Activated CD4-positive, alpha-beta memory T cell treated with anti-CD3 and anti-CD28 coated beads for 36 hours (primary cell): ENCODE measurements at regions not wholly inside any gene's neighbourhood (a gene's known extent, or its start where the extent isn't known, plus 50 kb on each side); places are given as distances from the start of the nearest gene placed in this dataset.
"Not testable (repeated sequence)": the region's sequence is repeated elsewhere in the genome, so short reads cannot be mapped to it uniquely, and the experiment has no call there.

ENCODE experiments used
- CTCF ChIA-PET: fragments of 350-600 bp; sonication (Branson Sonifier 250); formaldehyde crosslinking; loops from one replicate; lab custom pipeline; 2021; ENCODE audit warnings: antibody characterized with exemption, inconsistent platforms; lab: Charles Lee
- POLR2A ChIA-PET: fragments of 350-600 bp; sonication (Branson Sonifier 250); formaldehyde crosslinking; loops from one replicate; lab custom pipeline; 2021; ENCODE audit warnings: antibody characterized with exemption; lab: Charles Lee
- DNase-seq: peaks from one replicate; pipeline ENCODE4 v3.0.0-alpha.2; 2020
- H3K27ac Mint-ChIP-seq: one replicate; pipeline ENCODE4 v1.8.0; 2021; ENCODE audit warnings: mixed read lengths
- H3K27me3 Mint-ChIP-seq: one replicate; pipeline ENCODE4 v1.8.0; 2021; ENCODE audit warnings: mixed read lengths
- H3K36me3 Mint-ChIP-seq: one replicate; pipeline ENCODE4 v1.8.0; 2021; ENCODE audit warnings: mixed read lengths
- H3K4me1 Mint-ChIP-seq: one replicate; pipeline ENCODE4 v1.8.0; 2021; ENCODE audit warnings: low read depth, mixed read lengths
- H3K4me3 Mint-ChIP-seq: one replicate; pipeline ENCODE4 v1.8.0; 2021; ENCODE audit warnings: mild to moderate bottlenecking, mixed read lengths
- H3K9me3 Mint-ChIP-seq: one replicate; pipeline ENCODE4 v1.8.0; 2021; ENCODE audit warnings: mixed read lengths
- intact Hi-C: fragments of 100-400 bp; cut with micrococcal nuclease; formaldehyde crosslinking; loops from one replicate; pipeline ENCODE4 v1.15.1; 2023

DNA sequence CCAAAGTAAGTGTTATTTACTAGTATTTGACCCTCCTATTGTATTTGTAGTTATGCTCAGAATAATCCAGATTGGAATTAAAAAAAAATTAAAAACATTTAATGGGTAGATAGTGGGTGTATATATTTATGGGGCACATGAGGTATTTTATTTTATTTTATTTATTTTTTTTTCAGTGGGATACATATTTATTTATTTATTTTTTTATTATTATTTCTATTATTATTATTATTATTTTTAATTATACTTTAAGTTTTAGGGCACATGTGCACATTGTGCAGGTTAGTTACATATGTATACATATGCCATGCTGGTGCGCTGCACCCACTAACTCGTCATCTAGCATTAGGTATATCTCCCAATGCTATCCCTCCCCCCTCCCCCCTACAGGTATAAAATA, 1211.8 kb downstream of the OTOL1 start:
- H3K36me3 Mint-ChIP-seq, H3K4me3 Mint-ChIP-seq, DNase-seq, CTCF ChIA-PET, H3K27ac Mint-ChIP-seq, H3K27me3 Mint-ChIP-seq, H3K4me1 Mint-ChIP-seq, POLR2A ChIA-PET, intact Hi-C loops, H3K9me3 Mint-ChIP-seq: not testable (repeated sequence)

DNA sequence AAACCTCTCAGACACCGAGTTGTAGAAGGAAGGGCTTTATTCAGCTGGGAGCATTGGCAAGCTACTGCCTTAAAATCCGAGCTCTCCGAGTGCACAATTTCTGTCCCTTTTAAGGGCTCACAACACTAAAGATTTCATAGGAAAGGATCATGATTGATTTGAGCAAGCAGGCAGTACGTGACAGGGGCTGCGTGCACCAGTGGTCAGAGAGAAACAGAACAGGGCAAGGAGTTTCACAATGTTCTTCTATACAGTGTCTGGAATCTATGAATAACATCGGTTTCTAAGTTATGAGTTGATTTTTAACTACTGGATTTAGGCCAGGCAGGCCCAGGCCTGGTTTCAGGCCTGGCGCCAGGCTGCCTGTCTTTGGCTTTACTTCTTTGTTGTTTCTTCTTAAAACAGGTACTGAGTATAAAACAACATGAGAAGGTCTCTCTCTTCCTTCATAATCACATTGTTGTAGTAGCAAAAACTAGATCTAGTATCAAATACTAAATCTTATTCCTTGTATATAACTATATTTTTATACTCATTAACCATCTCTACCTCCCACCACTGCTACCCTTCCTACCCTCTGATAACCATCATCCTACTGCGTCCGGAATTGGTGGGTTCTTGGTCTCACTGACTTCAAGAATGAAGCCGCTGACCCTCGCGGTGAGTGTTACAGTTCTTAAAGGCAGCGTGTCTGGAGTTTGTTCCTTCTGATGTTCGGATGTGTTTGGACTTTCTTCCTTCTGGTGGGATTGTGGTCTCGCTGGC, 1212.5 kb downstream of the OTOL1 start:
- H3K4me3 Mint-ChIP-seq, DNase-seq, intact Hi-C loops, H3K9me3 Mint-ChIP-seq, H3K36me3 Mint-ChIP-seq, POLR2A ChIA-PET, H3K27me3 Mint-ChIP-seq, CTCF ChIA-PET, H3K4me1 Mint-ChIP-seq, H3K27ac Mint-ChIP-seq: not testable (repeated sequence)

DNA sequence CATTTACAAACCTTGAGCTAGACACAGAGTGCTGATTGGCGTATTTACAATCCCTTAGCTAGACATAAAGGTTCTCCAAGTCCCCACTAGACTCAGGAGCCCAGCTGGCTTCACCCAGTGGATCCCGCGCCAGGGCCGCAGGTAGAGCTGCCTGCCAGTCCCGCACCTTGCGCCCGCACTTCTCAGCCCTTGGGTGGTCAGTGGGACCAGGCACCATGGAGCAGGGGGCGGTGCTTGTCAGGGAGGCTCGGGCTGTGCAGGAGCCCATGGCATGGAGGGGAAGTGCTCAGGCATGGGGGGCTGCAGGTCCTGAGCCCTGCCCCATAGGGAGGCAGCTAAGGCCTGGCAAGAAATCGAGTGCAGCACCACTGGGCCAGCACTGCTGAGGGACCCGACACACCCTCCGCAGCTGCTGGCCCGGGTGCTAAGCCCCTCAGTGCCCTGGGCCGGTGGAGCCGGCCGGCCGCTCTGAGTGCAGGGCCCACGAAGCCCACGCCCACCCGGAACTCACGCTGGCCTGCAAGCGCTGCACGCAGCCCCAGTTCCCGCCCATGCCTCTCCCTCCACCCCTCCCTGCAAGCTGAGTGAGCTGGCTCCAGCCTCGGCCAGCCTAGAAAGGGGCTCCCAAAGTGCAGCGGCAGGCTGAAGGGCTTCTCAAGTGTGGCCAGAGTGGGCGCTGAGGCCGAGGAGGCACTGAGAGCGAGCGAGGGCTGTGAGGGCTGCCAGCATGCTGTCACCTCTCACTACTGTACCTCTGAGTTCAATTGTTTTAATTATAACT, 1213.9 kb downstream of the OTOL1 start:
- CTCF ChIA-PET = no interaction called here

DNA sequence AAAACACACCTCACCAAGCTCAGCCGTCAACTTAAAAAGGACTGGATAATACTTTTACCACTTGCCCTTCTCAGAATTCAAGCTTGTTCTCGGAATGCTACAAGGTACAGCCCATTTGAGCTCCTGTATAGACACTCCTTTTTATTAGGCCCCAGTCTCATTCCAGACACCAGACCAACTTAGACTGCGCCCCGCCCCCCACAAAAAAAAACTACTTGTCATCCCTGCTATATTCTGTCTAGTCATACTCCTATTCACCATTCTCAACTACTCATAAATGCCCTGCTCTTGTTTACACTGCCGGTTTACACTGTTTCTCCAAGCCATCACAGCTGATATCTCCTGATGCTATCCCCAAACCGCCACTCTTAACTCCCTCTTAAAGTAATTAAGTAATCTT, 1220.5 kb downstream of the OTOL1 start:
- H3K27ac Mint-ChIP-seq, H3K9me3 Mint-ChIP-seq, POLR2A ChIA-PET, H3K27me3 Mint-ChIP-seq, DNase-seq, H3K36me3 Mint-ChIP-seq, intact Hi-C loops, H3K4me1 Mint-ChIP-seq, H3K4me3 Mint-ChIP-seq, CTCF ChIA-PET: not testable (repeated sequence)

More for the DNA sequence above, 1213.9 kb downstream of the OTOL1 start:
- POLR2A ChIA-PET = no interaction called here
- no peak for DNase-seq
- Mint-ChIP-seq H3K36me3 (no peaks in the 10 kb centered on the region), H3K4me1 (no peaks in the 10 kb centered on the region), H3K27me3 (no peaks in the 10 kb centered on the region), H3K4me3 (no peak overlapping the region), H3K27ac (no peak overlapping the region), H3K9me3 (peaks cover 3% of the 10 kb centered on the region)
- intact Hi-C loops = no loop called here

DNA sequence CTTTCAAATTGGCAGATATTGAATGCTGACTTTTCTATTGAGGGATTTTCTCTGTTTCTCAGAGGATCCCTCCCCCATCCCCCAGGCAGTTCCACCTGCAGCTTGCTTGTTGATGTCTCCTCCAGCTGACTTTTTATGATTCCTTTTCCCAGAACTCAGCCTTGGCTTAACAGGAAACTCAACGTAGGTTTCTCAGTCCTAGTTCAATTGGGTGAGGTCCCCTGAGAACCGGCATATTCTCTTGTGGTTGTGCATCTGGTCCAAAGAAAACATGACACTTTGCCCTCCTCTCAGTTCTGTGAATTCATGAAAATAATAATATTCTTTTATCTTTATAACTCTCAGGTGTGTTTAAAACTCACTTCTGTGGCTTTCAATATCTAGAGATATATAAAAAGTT, 1222.1 kb downstream of the OTOL1 start:
- no peak overlapping the region for H3K27ac Mint-ChIP-seq
- POLR2A ChIA-PET = no interaction called here
- no peaks in the 10 kb centered on the region for H3K4me1 Mint-ChIP-seq
- H3K36me3 Mint-ChIP-seq = no peaks in the 10 kb centered on the region
- no peaks in the 10 kb centered on the region for H3K9me3 Mint-ChIP-seq
- DNase-seq = no peak
- no peak overlapping the region for H3K4me3 Mint-ChIP-seq
- H3K27me3 Mint-ChIP-seq = no peaks in the 10 kb centered on the region
- intact Hi-C loops = no loop called here
- CTCF ChIA-PET = no interaction called here

DNA sequence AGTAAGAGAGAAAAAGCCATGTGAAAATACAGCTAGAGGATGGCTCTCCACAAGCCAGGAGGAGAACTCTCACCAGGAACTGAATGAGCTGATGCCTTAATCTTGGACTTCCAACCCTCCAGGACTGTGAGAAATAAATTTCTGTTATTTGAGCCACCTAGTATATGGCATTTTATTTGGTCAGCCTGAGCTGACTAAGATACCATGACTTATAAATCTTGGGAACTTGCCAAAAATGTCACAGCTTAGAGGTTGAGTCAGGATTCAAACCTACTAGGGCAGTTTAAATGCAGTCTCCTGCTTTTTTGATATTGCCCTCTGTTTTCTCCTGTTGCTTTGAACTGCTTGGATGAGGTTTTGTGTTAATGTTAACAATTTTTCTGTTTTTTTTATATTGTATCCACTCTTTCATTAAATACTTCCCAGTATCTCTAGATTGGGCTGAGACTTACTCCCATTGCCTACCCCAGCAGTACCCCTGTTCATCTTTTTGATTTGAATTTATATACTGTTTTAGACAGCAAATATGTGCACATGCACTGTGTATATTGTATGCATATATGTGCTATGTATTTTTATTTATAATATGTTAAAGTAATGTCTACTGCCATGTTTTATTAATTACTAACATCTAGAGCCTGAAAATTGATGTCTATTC, 1223.2 kb downstream of the OTOL1 start:
- no peak overlapping the region for H3K27ac Mint-ChIP-seq
- no peak for DNase-seq
- intact Hi-C loops = no loop called here
- no peaks in the 10 kb centered on the region for H3K9me3 Mint-ChIP-seq
- H3K27me3 Mint-ChIP-seq = no peaks in the 10 kb centered on the region
- no peaks in the 10 kb centered on the region for H3K36me3 Mint-ChIP-seq
- ChIA-PET CTCF (no interaction called here), POLR2A (no interaction called here)
- H3K4me1 Mint-ChIP-seq = no peaks in the 10 kb centered on the region
- H3K4me3 Mint-ChIP-seq = no peak overlapping the region

DNA sequence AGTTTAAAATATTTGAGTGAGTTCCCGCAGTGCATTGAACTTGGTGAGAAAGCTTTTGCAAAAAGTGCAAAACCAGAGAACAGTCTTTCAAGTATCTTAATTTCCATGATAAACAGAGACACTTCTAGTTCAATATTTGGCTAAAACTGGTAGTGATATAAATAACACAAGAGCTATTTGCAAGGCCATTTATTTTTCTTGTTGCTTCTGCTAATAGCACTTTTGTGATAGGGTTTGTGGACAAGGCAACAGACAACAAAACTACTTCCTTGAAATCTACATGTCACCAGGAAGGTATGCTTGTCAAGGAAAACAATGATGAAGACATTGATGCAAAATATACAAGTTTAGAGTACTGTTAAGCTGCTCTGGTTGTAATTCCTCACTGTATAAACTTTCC, 1225.1 kb downstream of the OTOL1 start:
- CTCF ChIA-PET = no interaction called here
- intact Hi-C loops = no loop called here
- H3K36me3 Mint-ChIP-seq = no peaks in the 10 kb centered on the region
- no peaks in the 10 kb centered on the region for H3K4me1 Mint-ChIP-seq
- POLR2A ChIA-PET = no interaction called here
- no peaks in the 10 kb centered on the region for H3K27me3 Mint-ChIP-seq
- H3K27ac Mint-ChIP-seq = no peak overlapping the region
- H3K9me3 Mint-ChIP-seq = no peaks in the 10 kb centered on the region
- DNase-seq = no peak
- no peak overlapping the region for H3K4me3 Mint-ChIP-seq

DNA sequence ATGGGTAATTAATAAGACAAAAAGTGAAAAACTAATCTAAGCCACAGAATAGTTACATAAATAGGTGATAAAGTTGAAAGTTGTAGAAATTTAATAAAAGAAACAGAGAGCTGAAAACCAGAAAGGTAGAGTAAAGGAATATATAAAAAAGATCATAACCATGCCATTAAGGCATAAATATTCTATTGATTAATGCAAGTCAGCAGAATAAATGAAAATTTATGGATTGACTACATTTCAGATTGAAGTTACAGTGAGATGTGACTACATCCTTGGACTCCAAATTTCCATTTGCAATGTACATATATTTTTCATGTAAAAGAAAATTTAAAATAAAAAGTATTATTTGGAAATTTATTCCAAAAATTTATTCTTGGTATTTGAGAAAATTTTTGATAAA, 1225.7 kb downstream of the OTOL1 start:
- Mint-ChIP-seq H3K36me3 (no peaks in the 10 kb centered on the region), H3K4me3 (no peak overlapping the region), H3K4me1 (no peaks in the 10 kb centered on the region), H3K27ac (no peak overlapping the region), H3K27me3 (no peaks in the 10 kb centered on the region), H3K9me3 (no peaks in the 10 kb centered on the region)
- no peak for DNase-seq
- POLR2A ChIA-PET = no interaction called here
- CTCF ChIA-PET = no interaction called here
- intact Hi-C loops = no loop called here

DNA sequence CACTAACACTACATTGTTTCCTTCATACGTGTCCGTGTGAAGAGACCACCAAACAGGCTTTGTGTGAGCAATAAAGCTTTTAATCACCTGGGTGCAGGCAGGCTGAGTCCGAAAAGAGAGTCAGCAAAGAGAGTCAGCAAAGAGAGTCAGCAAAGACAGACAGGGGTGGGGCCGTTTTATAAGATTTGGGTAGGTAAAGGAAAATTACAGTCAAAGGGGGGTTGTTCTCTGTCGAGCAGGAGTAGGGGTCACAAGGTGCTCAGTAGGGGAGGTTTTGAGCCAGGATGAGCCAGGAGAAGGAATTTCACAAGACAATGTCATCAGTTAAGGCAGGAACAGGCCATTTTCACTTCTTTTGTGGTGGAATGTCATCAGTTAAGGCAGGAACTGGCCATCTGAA, 1226.2 kb downstream of the OTOL1 start:
- H3K36me3 Mint-ChIP-seq, H3K27ac Mint-ChIP-seq, H3K27me3 Mint-ChIP-seq, DNase-seq, CTCF ChIA-PET, POLR2A ChIA-PET, H3K4me3 Mint-ChIP-seq, intact Hi-C loops, H3K9me3 Mint-ChIP-seq, H3K4me1 Mint-ChIP-seq: not testable (repeated sequence)

DNA sequence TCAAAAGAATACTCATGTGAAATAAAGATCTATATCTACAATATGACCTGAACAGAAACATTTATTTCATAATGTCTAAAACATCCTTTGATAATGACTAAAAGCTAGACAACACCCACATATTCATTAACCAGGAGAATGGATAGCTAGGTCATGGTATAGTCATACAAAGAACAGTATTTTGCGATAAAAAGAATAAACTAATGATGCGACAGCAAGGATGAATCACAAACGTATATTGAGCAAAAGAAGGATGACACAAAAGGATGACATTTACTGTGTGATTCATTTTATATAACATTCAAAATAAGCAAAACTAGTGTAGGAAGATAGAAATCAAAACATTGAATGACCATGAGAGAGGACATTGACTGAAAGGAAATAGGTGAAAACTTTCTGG, 1233.1 kb downstream of the OTOL1 start:
- Mint-ChIP-seq H3K4me1 (no peaks in the 10 kb centered on the region), H3K4me3 (no peak overlapping the region), H3K9me3 (peaks cover 4% of the 10 kb centered on the region), H3K36me3 (no peaks in the 10 kb centered on the region), H3K27me3 (no peaks in the 10 kb centered on the region), H3K27ac (no peak overlapping the region)
- DNase-seq = no peak
- ChIA-PET POLR2A (no interaction called here), CTCF (no interaction called here)
- intact Hi-C loops = no loop called here

DNA sequence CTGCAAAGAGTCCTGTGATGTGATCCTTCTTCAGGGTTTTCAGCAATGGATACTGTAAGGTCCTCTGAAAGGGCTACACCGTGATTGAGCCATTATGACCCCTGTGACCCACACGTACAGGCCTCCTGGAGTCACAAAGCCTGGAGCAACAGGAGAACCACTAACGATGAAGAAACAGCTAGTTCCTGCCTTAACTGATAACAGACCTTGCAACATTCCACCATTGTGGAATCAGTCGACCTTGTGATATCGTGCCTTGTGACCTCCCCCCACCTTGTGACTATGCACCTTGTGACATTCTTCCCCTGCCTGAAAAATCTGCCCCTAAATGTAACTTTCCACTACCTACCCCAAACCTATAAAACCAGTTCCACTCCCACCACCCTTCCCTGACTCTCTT, 1235.4 kb downstream of the OTOL1 start:
- H3K9me3 Mint-ChIP-seq, H3K27me3 Mint-ChIP-seq, H3K36me3 Mint-ChIP-seq, H3K4me3 Mint-ChIP-seq, intact Hi-C loops, H3K4me1 Mint-ChIP-seq, H3K27ac Mint-ChIP-seq, POLR2A ChIA-PET, CTCF ChIA-PET, DNase-seq: not testable (repeated sequence)

DNA sequence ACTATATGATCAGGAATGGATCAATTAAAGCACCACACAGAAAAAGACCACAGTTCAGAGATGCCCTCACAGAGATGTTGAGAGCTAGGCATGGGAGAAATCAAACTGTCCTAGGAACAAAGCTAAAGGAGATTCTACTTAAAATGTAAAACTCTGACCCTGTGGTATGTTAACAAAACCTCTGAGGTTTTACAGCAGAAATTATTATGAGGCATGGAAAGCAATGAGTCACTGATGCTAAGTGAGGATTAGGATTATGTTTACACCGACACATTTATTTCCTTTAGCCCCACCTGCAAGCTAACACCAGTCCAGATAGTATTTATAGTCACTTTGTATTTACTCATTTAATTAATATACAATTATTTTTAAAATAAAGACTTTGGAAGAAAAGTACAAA, 1242.2 kb downstream of the OTOL1 start:
- H3K9me3 Mint-ChIP-seq = peaks cover 4% of the 10 kb centered on the region
- no peaks in the 10 kb centered on the region for H3K36me3 Mint-ChIP-seq
- H3K27me3 Mint-ChIP-seq = no peaks in the 10 kb centered on the region
- H3K4me3 Mint-ChIP-seq = no peak overlapping the region
- H3K27ac Mint-ChIP-seq = no peak overlapping the region
- DNase-seq = no peak
- ChIA-PET POLR2A (no interaction called here), CTCF (no interaction called here)
- intact Hi-C loops = no loop called here
- H3K4me1 Mint-ChIP-seq = no peaks in the 10 kb centered on the region
